Heart left ventricle (tissue), 13 donors: ENCODE measurements at regions not wholly inside any gene's neighbourhood (a gene's known extent, or its start where the extent isn't known, plus 50 kb on each side); places are given as distances from the start of the nearest gene placed in this dataset.

Experiments used
- CTCF ChIP-seq, 12 donors: fragments of 200-600 bp; sonication (generic) in 4 of 12; IDR thresholded peaks; one replicate each; pipeline versions ENCODE4 v1.5.0 to v1.8.0; 2018 to 2022; ENCODE audit warnings: antibody characterized with exemption in 12 of 12, mild to moderate bottlenecking in 5 of 12
- POLR2A ChIP-seq, 2 donors: fragments of 450-650 bp; IDR thresholded peaks; one replicate each; pipeline ENCODE4 v1.6.1; 2017; ENCODE audit warnings: antibody characterized with exemption in 2 of 2, mild to moderate bottlenecking in 2 of 2, moderate library complexity in 2 of 2
- donor health status: ischemic (EF 13 %, LVEDD 7.1; RV severe dilation, severe dysfunction).
- donor health status: DM: no; HTN: yes; CAD: no.
- donor health status: DM: no; HTN: no; CAD: no.
- donor health status: ischemic (EF 25% LVEDD 6.9; RV normal size, moderate dysfunction).
- donor health status: ischemic (EF 25% LVEDD 5.7; RV mildly dilated, moderate dysfunction).
- donor health status: ischemic (EF 35%, LVEDD 5.7; RV mildly dilated, moderate dysfunction).
- donor health status: nonischemic (EF 11% LVEDD 7.7; RV severe dilation, severe dysfunction).
- donor health status: DM: yes; HTN: yes; CAD: no.
- donor health status: PGD.
- donor health status: ischemic (EF 29% LVEDD 5.4; RV normal size, mild dysfunction).
- donor health status: nonischemic (EF 23%, LVEDD 6.1; RV moderate dilation, normal function).

GRCh38 chr21:14814991-14815390 lies 249.8 kb downstream of the NRIP1 start:
- TF ChIP-seq CTCF (IDR thresholded peaks at IDR 0.05): no peak
- no peak for TF ChIP-seq POLR2A (IDR thresholded peaks at IDR 0.05)
